ENCODE measurements at regions not wholly inside any gene's neighbourhood (a gene's known extent, or its start where the extent isn't known, plus 50 kb on each side); places are given as distances from the start of the nearest gene placed in this dataset.

GRCh38 chr20:39266989-39267388 lies 304.8 kb downstream of the DHX35 start:
- Histone ChIP-seq H3K4me2 (ENCODE audit: low read length) (no peak overlapping the region), H3K4me1 (peaks cover 15% of the 10 kb centered on the region), H3K36me3 (ENCODE audit: control insufficient read depth, insufficient read depth, low read length) (no peaks in the 10 kb centered on the region)

GRCh38 chr20:39264506-39265172 lies 302.5 kb downstream of the DHX35 start:
- H3K27me3 ChIP-seq (ENCODE audit: control insufficient read depth, insufficient read depth, low read length), result no peaks in the 10 kb centered on the region
- H3K36me3 ChIP-seq (ENCODE audit: control insufficient read depth, insufficient read depth, low read length), result no peaks in the 10 kb centered on the region
- no peak overlapping the region for H3K9ac ChIP-seq
- no peak overlapping the region for H3K4me2 ChIP-seq (ENCODE audit: low read length)
- no peaks in the 10 kb centered on the region for H3K79me2 ChIP-seq
- H2AFZ ChIP-seq, result no peak overlapping the region
- H3K27ac ChIP-seq, result no peak overlapping the region
- peak; percentile 95 for TF ChIP-seq CTCF (IDR thresholded peaks at IDR 0.05)
- no peaks in the 10 kb centered on the region for H3K9me3 ChIP-seq (ENCODE audit: control insufficient read depth, low read length)
- peaks cover 11% of the 10 kb centered on the region for H3K4me1 ChIP-seq
- no peak overlapping the region for H3K4me3 ChIP-seq (ENCODE audit: low read depth, low read length)

More at GRCh38 chr20:39266989-39267388, 304.8 kb downstream of the DHX35 start:
- Histone ChIP-seq H3K27ac (no peak overlapping the region), H2AFZ (no peak overlapping the region), H3K4me3 (ENCODE audit: low read depth, low read length) (no peak overlapping the region), H3K79me2 (no peaks in the 10 kb centered on the region), H3K9ac (no peak overlapping the region), H3K27me3 (ENCODE audit: control insufficient read depth, insufficient read depth, low read length) (no peaks in the 10 kb centered on the region), H3K9me3 (ENCODE audit: control insufficient read depth, low read length) (no peaks in the 10 kb centered on the region)
- TF ChIP-seq CTCF (IDR thresholded peaks at IDR 0.05), result no peak

GRCh38 chr20:39263076-39263475 lies 300.9 kb downstream of the DHX35 start:
- Histone ChIP-seq H3K4me1 (peaks cover 4% of the 10 kb centered on the region), H3K4me3 (ENCODE audit: low read depth, low read length) (no peak overlapping the region), H3K4me2 (ENCODE audit: low read length) (no peak overlapping the region), H3K36me3 (ENCODE audit: control insufficient read depth, insufficient read depth, low read length) (no peaks in the 10 kb centered on the region), H3K79me2 (no peaks in the 10 kb centered on the region), H3K9me3 (ENCODE audit: control insufficient read depth, low read length) (no peaks in the 10 kb centered on the region), H3K27ac (no peak overlapping the region), H3K9ac (no peak overlapping the region), H3K27me3 (ENCODE audit: control insufficient read depth, insufficient read depth, low read length) (no peaks in the 10 kb centered on the region), H2AFZ (no peak overlapping the region)
- no peak for TF ChIP-seq CTCF (IDR thresholded peaks at IDR 0.05)

GRCh38 chr20:39259808-39260207 lies 297.7 kb downstream of the DHX35 start:
- Histone ChIP-seq H3K36me3 (ENCODE audit: control insufficient read depth, insufficient read depth, low read length) (no peaks in the 10 kb centered on the region), H3K9me3 (ENCODE audit: control insufficient read depth, low read length) (no peaks in the 10 kb centered on the region), H3K4me1 (peaks cover 4% of the 10 kb centered on the region), H3K4me3 (ENCODE audit: low read depth, low read length) (no peak overlapping the region), H3K27ac (no peak overlapping the region), H3K9ac (no peak overlapping the region), H3K79me2 (no peaks in the 10 kb centered on the region), H2AFZ (peak overlapping the region; percentile 41), H3K27me3 (ENCODE audit: control insufficient read depth, insufficient read depth, low read length) (no peaks in the 10 kb centered on the region), H3K4me2 (ENCODE audit: low read length) (no peak overlapping the region)
- no peak for TF ChIP-seq CTCF (IDR thresholded peaks at IDR 0.05)

Data from parathyroid adenoma (tissue), 2 donors.